ENCODE measurements at regions not wholly inside any gene's neighbourhood (a gene's known extent, or its start where the extent isn't known, plus 50 kb on each side); places are given as distances from the start of the nearest gene placed in this dataset.

DNA sequence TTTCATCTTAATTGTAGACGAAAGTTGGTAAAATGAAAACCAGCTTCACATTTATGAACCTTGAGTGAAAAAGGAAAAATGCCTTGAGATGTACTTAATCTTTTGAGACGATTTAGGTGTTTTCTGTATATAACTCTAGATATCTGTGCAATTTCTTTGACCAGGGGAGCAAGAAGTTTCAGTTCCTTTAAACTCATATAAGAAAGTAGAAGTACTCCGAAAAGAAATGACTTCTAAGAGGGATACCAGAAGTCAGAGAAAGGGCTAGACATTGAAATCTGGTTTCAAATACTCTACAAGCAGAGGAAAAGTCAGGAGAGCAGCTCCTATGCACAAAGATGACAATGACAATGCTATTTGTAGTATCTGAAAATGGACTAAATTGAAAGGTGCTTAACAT is 303.7 kb downstream of the BAMBI start:
- no peak for TF ChIP-seq CTCF (IDR thresholded peaks at IDR 0.05)
- TF ChIP-seq POLR2A (IDR thresholded peaks at IDR 0.05): no peak
- TF ChIP-seq EP300 (IDR thresholded peaks at IDR 0.05): no peak
